B cell (primary cell): ENCODE measurements at regions not wholly inside any gene's neighbourhood (a gene's known extent, or its start where the extent isn't known, plus 50 kb on each side); places are given as distances from the start of the nearest gene placed in this dataset.

Experiments
- ATAC-seq: fragments of 200-7000 bp; cut with Tn5 transposase; one replicate; pipeline ENCODE4 v1.10.0; 2021; ENCODE audit warnings: low read depth, mild to moderate bottlenecking, moderate number of reproducible peaks, moderate library complexity
- CTCF ChIA-PET: fragments of 350-600 bp; sonication (Branson Sonifier 250); formaldehyde crosslinking; loops from one replicate; lab custom pipeline; 2021; ENCODE audit warnings: antibody characterized with exemption, inconsistent platforms; lab: Charles Lee
- POLR2A ChIA-PET: fragments of 350-600 bp; sonication (Branson Sonifier 250); formaldehyde crosslinking; loops from one replicate; lab custom pipeline; 2021; ENCODE audit warnings: antibody characterized with exemption; lab: Charles Lee
- DNase-seq: peaks from one replicate; pipeline ENCODE4 v3.0.0; 2013
- H2AFZ ChIP-seq: 2 replicates; pipeline ENCODE4 v1.6.1; 2012; ENCODE audit warnings: mild to moderate bottlenecking, low read depth, low read length; ENCODE audit not compliant: insufficient read depth, poor library complexity, severe bottlenecking
- H3K27ac ChIP-seq, 2 donors: 1 replicate in 1 of 2; 2 replicates in 1 of 2; pipeline ENCODE4 v1.5.1; 2012 to 2013; ENCODE audit warnings: low read length in 2 of 2, mild to moderate bottlenecking in 2 of 2, moderate library complexity in 1 of 2
- H3K27me3 ChIP-seq, 4 experiments: fragments of 200-600 bp in 1 of 4; sonication (generic) in 1 of 4; replicated peaks in 1 of 4; 1 replicate in 2 of 4; 2 replicates in 2 of 4; pipeline versions ENCODE4 v1.6.1 to v1.7.0; 2013 to 2016; ENCODE audit warnings: low read length in 3 of 4, mild to moderate bottlenecking in 2 of 4, mixed read lengths in 1 of 4, moderate library complexity in 1 of 4; ENCODE audit not compliant: insufficient read depth in 4 of 4, control insufficient read depth in 3 of 4; ENCODE audit errors: control extremely low read depth in 1 of 4
- H3K36me3 ChIP-seq, 2 experiments: replicated peaks in 1 of 2; 1 replicate in 1 of 2; 2 replicates in 1 of 2; pipeline versions ENCODE4 v1.6.1 to v1.7.1; 2013; ENCODE audit warnings: low read length in 1 of 2; ENCODE audit not compliant: insufficient read depth in 2 of 2, control insufficient read depth in 1 of 2; ENCODE audit errors: control extremely low read depth in 1 of 2, extremely low read depth in 1 of 2
- H3K4me1 ChIP-seq, 2 donors: fragments of 200-600 bp in 1 of 2; sonication (generic) in 1 of 2; 1 replicate in 1 of 2; 2 replicates in 1 of 2; pipeline versions ENCODE4 v1.5.1 to v1.6.1; 2013 to 2017; ENCODE audit warnings: low read length in 2 of 2; ENCODE audit not compliant: control insufficient read depth in 2 of 2, insufficient read depth in 2 of 2
- H3K4me2 ChIP-seq: replicated peaks from 2 replicates; pipeline ENCODE3; 2012; ENCODE audit warnings: mild to moderate bottlenecking, low read depth, low read length; ENCODE audit not compliant: poor library complexity, severe bottlenecking
- H3K4me3 ChIP-seq, 5 experiments: fragments of 200-600 bp in 1 of 5; sonication (generic) in 1 of 5; 1 replicate in 3 of 5; 2 replicates in 2 of 5; pipeline versions ENCODE4 v1.5.1 to v1.7.0; 2011 to 2016; ENCODE audit warnings: low read length in 4 of 5, mild to moderate bottlenecking in 4 of 5, low read depth in 2 of 5, control low read depth in 1 of 5, moderate library complexity in 1 of 5; ENCODE audit not compliant: insufficient read depth in 1 of 5; ENCODE audit errors: control extremely low read depth in 1 of 5, extremely low read depth in 1 of 5
- H3K79me2 ChIP-seq: fragments of 200-600 bp; sonication (generic); one replicate; pipeline ENCODE4 v1.6.0; 2016; ENCODE audit warnings: low read length; ENCODE audit not compliant: control insufficient read depth, insufficient read depth
- H3K9ac ChIP-seq: fragments of 200-600 bp; sonication (generic); 2 replicates; pipeline ENCODE4 v1.6.1; 2017; ENCODE audit warnings: mild to moderate bottlenecking, low read length, moderate library complexity
- H3K9me3 ChIP-seq, 3 donors: one replicate each; pipeline versions ENCODE4 v1.6.1 to v1.7.1; 2013; ENCODE audit warnings: low read length in 2 of 3; ENCODE audit not compliant: control insufficient read depth in 2 of 3, insufficient read depth in 1 of 3; ENCODE audit errors: control extremely low read depth in 1 of 3
- H4K20me1 ChIP-seq: 2 replicates; pipeline ENCODE4 v1.6.0; 2012; ENCODE audit warnings: mild to moderate bottlenecking, low read length; ENCODE audit not compliant: insufficient read depth, control insufficient read depth, poor library complexity, severe bottlenecking
- H3K27ac Mint-ChIP-seq: one replicate; pipeline ENCODE4 v1.8.0; 2021; ENCODE audit warnings: mixed read lengths
- H3K27me3 Mint-ChIP-seq: one replicate; pipeline ENCODE4 v1.8.0; 2021; ENCODE audit warnings: mixed read lengths
- H3K4me1 Mint-ChIP-seq: one replicate; pipeline ENCODE4 v1.8.0; 2021; ENCODE audit warnings: mixed read lengths
- H3K4me3 Mint-ChIP-seq: one replicate; pipeline ENCODE4 v1.8.0; 2021; ENCODE audit warnings: mixed read lengths
- H3K9me3 Mint-ChIP-seq: one replicate; pipeline ENCODE4 v1.8.0; 2022; ENCODE audit warnings: mixed read lengths; ENCODE audit not compliant: insufficient read depth
- EZH2 ChIP-seq: IDR thresholded peaks from 2 replicates; pipeline ENCODE4 v1.6.1; 2012; ENCODE audit warnings: borderline replicate concordance, low read depth, mild to moderate bottlenecking, moderate library complexity, low read length; ENCODE audit not compliant: insufficient read depth, poor library complexity, severe bottlenecking
- WGBS: methylation state at CpG from one replicate; pipeline ENCODE4 v1.1.5; 2013; ENCODE audit warnings: missing lambda C conversion rate; ENCODE audit not compliant: insufficient coverage; 5-methylcytosine and 5-hydroxymethylcytosine counted together
- intact Hi-C: fragments of 100-400 bp; cut with micrococcal nuclease; formaldehyde crosslinking; loops from one replicate; pipeline ENCODE4 v1.10.0; 2022
- TF ChIP-seq, protein P1 (sequence below): fragments of 200-600 bp; IDR thresholded peaks from one replicate; pipeline ENCODE4 v1.8.0; 2022; ENCODE audit warnings: antibody characterized with exemption, mild to moderate bottlenecking

DNA sequence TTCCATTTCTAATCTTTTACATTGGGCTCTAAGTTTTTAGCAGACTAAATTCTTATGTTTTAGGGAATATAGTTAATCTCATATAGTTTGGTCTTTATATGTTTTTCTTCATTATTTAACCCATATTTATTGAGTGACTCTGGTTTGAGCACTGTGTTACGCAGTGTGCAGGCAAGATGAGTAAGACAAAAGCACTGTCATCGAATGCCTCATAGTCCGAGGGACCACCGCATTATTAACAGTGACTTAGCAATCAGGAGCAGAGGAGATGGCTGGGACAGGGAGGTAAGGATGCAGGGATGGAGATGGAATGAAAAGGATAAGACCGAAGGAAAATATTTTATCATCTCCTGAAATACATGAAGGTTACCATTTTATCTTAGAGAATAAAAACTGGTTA lies 65.2 kb upstream of the CTSC start:
- Histone ChIP-seq H3K79me2 (no peaks in the 10 kb centered on the region), H3K4me3 (no peak overlapping the region), H3K27ac (no peak overlapping the region), H2AFZ (no peak overlapping the region), H3K9me3 (no peaks in the 10 kb centered on the region), H3K4me2 (no peak overlapping the region), H3K36me3 (no peaks in the 10 kb centered on the region), H3K27me3 (no peaks in the 10 kb centered on the region), H3K9ac (no peak overlapping the region), H4K20me1 (no peaks in the 10 kb centered on the region), H3K4me1 (no peaks in the 10 kb centered on the region)
- ChIA-PET CTCF (no interaction called here), POLR2A (no interaction called here)
- DNase-seq (no peak), ATAC-seq (no peak)
- WGBS = 100% methylated on average over 4 of the region's 5 CpGs
- no peak overlapping the region for H3K4me3 Mint-ChIP-seq
- H3K27me3 Mint-ChIP-seq = no peaks in the 10 kb centered on the region
- intact Hi-C loops = no loop called here
- no peaks in the 10 kb centered on the region for H3K9me3 Mint-ChIP-seq
- peaks cover 2% of the 10 kb centered on the region for H3K4me1 Mint-ChIP-seq
- H3K27ac Mint-ChIP-seq = no peak overlapping the region
- TF ChIP-seq, protein P1, sequence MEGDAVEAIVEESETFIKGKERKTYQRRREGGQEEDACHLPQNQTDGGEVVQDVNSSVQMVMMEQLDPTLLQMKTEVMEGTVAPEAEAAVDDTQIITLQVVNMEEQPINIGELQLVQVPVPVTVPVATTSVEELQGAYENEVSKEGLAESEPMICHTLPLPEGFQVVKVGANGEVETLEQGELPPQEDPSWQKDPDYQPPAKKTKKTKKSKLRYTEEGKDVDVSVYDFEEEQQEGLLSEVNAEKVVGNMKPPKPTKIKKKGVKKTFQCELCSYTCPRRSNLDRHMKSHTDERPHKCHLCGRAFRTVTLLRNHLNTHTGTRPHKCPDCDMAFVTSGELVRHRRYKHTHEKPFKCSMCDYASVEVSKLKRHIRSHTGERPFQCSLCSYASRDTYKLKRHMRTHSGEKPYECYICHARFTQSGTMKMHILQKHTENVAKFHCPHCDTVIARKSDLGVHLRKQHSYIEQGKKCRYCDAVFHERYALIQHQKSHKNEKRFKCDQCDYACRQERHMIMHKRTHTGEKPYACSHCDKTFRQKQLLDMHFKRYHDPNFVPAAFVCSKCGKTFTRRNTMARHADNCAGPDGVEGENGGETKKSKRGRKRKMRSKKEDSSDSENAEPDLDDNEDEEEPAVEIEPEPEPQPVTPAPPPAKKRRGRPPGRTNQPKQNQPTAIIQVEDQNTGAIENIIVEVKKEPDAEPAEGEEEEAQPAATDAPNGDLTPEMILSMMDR = no peak
- TF ChIP-seq EZH2 = no peak

DNA sequence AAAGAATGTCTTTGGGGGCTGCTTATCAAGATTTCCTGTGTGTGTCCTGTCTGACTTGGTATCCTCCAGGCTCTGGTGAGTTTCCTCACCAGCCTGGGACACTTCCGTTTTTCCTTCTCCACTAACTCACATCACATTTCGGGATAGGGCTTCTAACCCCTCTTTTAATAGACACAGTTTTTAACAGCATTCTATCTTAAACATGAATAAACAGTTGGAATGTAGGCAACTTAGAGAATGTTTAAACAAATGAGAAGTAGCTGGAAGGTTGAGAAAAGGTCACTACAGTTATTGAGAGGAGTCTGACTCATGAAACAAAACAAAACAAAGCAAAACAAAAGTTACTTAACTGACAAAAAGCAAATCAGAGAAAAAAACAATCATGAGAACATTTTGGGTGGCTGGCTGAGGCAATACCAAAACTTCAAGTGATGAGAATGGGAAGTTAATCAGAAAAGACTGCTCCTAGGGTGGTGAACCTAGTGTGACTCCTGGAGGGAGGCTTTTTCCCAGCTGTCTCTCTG lies 64.7 kb upstream of the CTSC start:
- Histone ChIP-seq H3K4me3 (no peak overlapping the region), H3K27ac (no peak overlapping the region), H3K4me2 (no peak overlapping the region), H2AFZ (no peak overlapping the region), H3K9ac (no peak overlapping the region), H3K36me3 (no peaks in the 10 kb centered on the region), H4K20me1 (no peaks in the 10 kb centered on the region), H3K79me2 (no peaks in the 10 kb centered on the region), H3K9me3 (no peaks in the 10 kb centered on the region), H3K27me3 (no peaks in the 10 kb centered on the region), H3K4me1 (no peaks in the 10 kb centered on the region)
- H3K4me3 Mint-ChIP-seq = no peak overlapping the region
- no CpG with 5 or more reads among the region's 2 CpGs for WGBS
- CTCF ChIA-PET = no interaction called here
- no peak overlapping the region for H3K27ac Mint-ChIP-seq
- H3K4me1 Mint-ChIP-seq = peaks cover 2% of the 10 kb centered on the region
- no peak for ATAC-seq
- DNase-seq = no peak
- TF ChIP-seq, protein P1 = no peak
- TF ChIP-seq EZH2 = no peak
- no peaks in the 10 kb centered on the region for H3K27me3 Mint-ChIP-seq
- no peaks in the 10 kb centered on the region for H3K9me3 Mint-ChIP-seq
- intact Hi-C loops = no loop called here
- POLR2A ChIA-PET = no interaction called here
